OCI-M2 (cell line): ENCODE measurements at regions not wholly inside any gene's neighbourhood (a gene's known extent, or its start where the extent isn't known, plus 50 kb on each side); places are given as distances from the start of the nearest gene placed in this dataset.

ENCODE experiments used
- DNase-seq: peaks from one replicate; lab custom pipeline; 2025; ENCODE audit not compliant: unreplicated experiment; lab: John Stamatoyannopoulos, UW

GRCh38 chr11:28703371-28703770, 595.2 kb downstream of the METTL15 start:
- no peak for DNase-seq

GRCh38 chr11:28702871-28703270, 594.7 kb downstream of the METTL15 start:
- no peak for DNase-seq

GRCh38 chr11:28702450-28702790, 594.2 kb downstream of the METTL15 start:
- no peak for DNase-seq

- no peak for DNase-seq
Measured at GRCh38 chr11:28701760-28702449, 593.7 kb downstream of the METTL15 start.

- DNase-seq, result no peak
Measured at GRCh38 chr11:28699701-28700100, 591.5 kb downstream of the METTL15 start.

GRCh38 chr11:28697920-28698827, 590.0 kb downstream of the METTL15 start:
- no peak for DNase-seq

- DNase-seq, result no peak
Measured at GRCh38 chr11:28696591-28696990, 588.4 kb downstream of the METTL15 start.

- no peak for DNase-seq
Measured at GRCh38 chr11:28690746-28691145, 582.6 kb downstream of the METTL15 start.

- no peak for DNase-seq
Measured at GRCh38 chr11:28684011-28684586, 575.9 kb downstream of the METTL15 start.

GRCh38 chr11:28679795-28680468, 571.7 kb downstream of the METTL15 start:
- DNase-seq, result no peak

GRCh38 chr11:28677721-28678120, 569.5 kb downstream of the METTL15 start:
- DNase-seq, result no peak

- DNase-seq, result no peak
Measured at GRCh38 chr11:28675183-28675582, 567.0 kb downstream of the METTL15 start.

- no peak for DNase-seq
Measured at GRCh38 chr11:28674433-28675103, 566.4 kb downstream of the METTL15 start.

- no peak for DNase-seq
Measured at GRCh38 chr11:28673691-28674432, 565.7 kb downstream of the METTL15 start.

GRCh38 chr11:28671274-28671673, 563.1 kb downstream of the METTL15 start:
- DNase-seq, result no peak

- DNase-seq, result no peak
Measured at GRCh38 chr11:28666632-28667031, 558.4 kb downstream of the METTL15 start.

GRCh38 chr11:28659716-28660348, 551.6 kb downstream of the METTL15 start:
- DNase-seq, result no peak

- no peak for DNase-seq
Measured at GRCh38 chr11:28657378-28658030, 549.3 kb downstream of the METTL15 start.

- no peak for DNase-seq
Measured at GRCh38 chr11:28654191-28654590, 546.0 kb downstream of the METTL15 start.
